Endodermal cell (in vitro differentiated cells): ENCODE measurements at regions not wholly inside any gene's neighbourhood (a gene's known extent, or its start where the extent isn't known, plus 50 kb on each side); places are given as distances from the start of the nearest gene placed in this dataset.
"Not testable (repeated sequence)": the region's sequence is repeated elsewhere in the genome, so short reads cannot be mapped to it uniquely, and the experiment has no call there.

ENCODE experiments used
- DNase-seq: peaks from one replicate; pipeline ENCODE4 v3.0.0-alpha.2; 2017
- H3K27ac ChIP-seq: 2 replicates; pipeline ENCODE4 v1.5.1; 2013; ENCODE audit warnings: mild to moderate bottlenecking, low read depth, low read length, moderate library complexity
- H3K27me3 ChIP-seq: 2 replicates; pipeline ENCODE4 v1.6.1; 2013; ENCODE audit warnings: mild to moderate bottlenecking, low read length, moderate library complexity; ENCODE audit not compliant: insufficient read depth, control insufficient read depth, poor library complexity, severe bottlenecking
- H3K36me3 ChIP-seq: 2 replicates; pipeline ENCODE4 v1.7.0; 2013; ENCODE audit warnings: mild to moderate bottlenecking, low read length, moderate library complexity; ENCODE audit not compliant: control insufficient read depth, insufficient read depth
- H3K4me1 ChIP-seq: one replicate; pipeline ENCODE4 v1.7.0; 2013; ENCODE audit warnings: low read length; ENCODE audit not compliant: control insufficient read depth, insufficient read depth
- H3K4me3 ChIP-seq: 2 replicates; pipeline ENCODE4 v1.5.1; 2013; ENCODE audit warnings: mild to moderate bottlenecking, low read length, moderate library complexity
- H3K9ac ChIP-seq: 2 replicates; pipeline ENCODE4 v1.6.1; 2013; ENCODE audit warnings: mild to moderate bottlenecking, low read length, moderate library complexity; ENCODE audit not compliant: poor library complexity, severe bottlenecking; ENCODE audit errors: extremely low read depth
- H3K9me3 ChIP-seq: 2 replicates; pipeline ENCODE4 v1.6.1; 2013; ENCODE audit warnings: mild to moderate bottlenecking, low read length, moderate library complexity; ENCODE audit not compliant: control insufficient read depth
- H3K27ac Mint-ChIP-seq: 2 replicates; pipeline ENCODE4 v1.8.0; 2020; ENCODE audit warnings: mixed read lengths
- H3K27me3 Mint-ChIP-seq: 2 replicates; pipeline ENCODE4 v1.8.0; 2021; ENCODE audit warnings: mild to moderate bottlenecking, mixed read lengths; ENCODE audit not compliant: insufficient read depth
- H3K36me3 Mint-ChIP-seq: 2 replicates; pipeline ENCODE4 v1.8.0; 2020; ENCODE audit warnings: low read depth, mixed read lengths
- H3K4me1 Mint-ChIP-seq: 2 replicates; pipeline ENCODE4 v1.8.0; 2020; ENCODE audit warnings: mixed read lengths
- H3K4me3 Mint-ChIP-seq: 2 replicates; pipeline ENCODE4 v1.8.0; 2020; ENCODE audit warnings: mild to moderate bottlenecking, moderate library complexity, mixed read lengths
- H3K9me3 Mint-ChIP-seq: 2 replicates; pipeline ENCODE4 v1.8.0; 2020; ENCODE audit warnings: mild to moderate bottlenecking, mixed read lengths
- WGBS, 2 experiments: methylation state at CpG; one replicate each; pipeline versions ENCODE4 v1.1.5 to v1.1.7; 2013; ENCODE audit warnings: missing lambda C conversion rate in 2 of 2, mixed read lengths in 1 of 2; ENCODE audit not compliant: insufficient coverage in 1 of 2, insufficient read length in 1 of 2; 5-methylcytosine and 5-hydroxymethylcytosine counted together
- TF ChIP-seq, protein P1 (sequence below): fragments of 200-600 bp; sonication (generic); conservative IDR thresholded peaks from 2 replicates; pipeline ENCODE4 v1.5.0; 2021; ENCODE audit warnings: antibody characterized with exemption, mild to moderate bottlenecking

DNA sequence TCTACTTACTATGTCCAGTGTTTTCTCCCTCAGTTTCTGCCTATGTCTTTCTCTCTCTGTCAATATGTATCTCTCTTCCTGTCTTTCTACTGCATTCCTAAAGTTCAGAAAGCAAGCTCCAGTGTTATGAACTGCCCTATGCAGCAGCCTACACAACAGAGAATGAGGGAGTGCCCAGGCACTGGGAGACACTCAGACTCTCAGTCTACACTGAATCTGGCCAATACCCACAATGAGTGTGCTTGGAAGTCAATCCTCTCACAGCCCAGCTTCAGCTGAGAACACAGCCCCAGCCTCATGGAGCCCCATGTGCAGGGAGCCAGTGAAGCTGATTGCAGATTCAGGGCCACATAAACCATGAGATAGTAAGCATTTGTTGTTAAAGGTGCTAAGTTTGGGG lies 128.7 kb downstream of the ALG10 start:
- H3K36me3 ChIP-seq: no peaks in the 10 kb centered on the region
- H3K9me3 Mint-ChIP-seq: peaks cover 86% of the 10 kb centered on the region
- no peak overlapping the region for H3K9ac ChIP-seq
- H3K27me3 Mint-ChIP-seq: no peaks in the 10 kb centered on the region
- H3K4me1 ChIP-seq: no peaks in the 10 kb centered on the region
- no peak overlapping the region for H3K4me3 ChIP-seq
- H3K27ac ChIP-seq: no peak overlapping the region
- no peak overlapping the region for H3K4me3 Mint-ChIP-seq
- H3K27me3 ChIP-seq: no peaks in the 10 kb centered on the region
- no peaks in the 10 kb centered on the region for H3K4me1 Mint-ChIP-seq
- TF ChIP-seq, protein P1, sequence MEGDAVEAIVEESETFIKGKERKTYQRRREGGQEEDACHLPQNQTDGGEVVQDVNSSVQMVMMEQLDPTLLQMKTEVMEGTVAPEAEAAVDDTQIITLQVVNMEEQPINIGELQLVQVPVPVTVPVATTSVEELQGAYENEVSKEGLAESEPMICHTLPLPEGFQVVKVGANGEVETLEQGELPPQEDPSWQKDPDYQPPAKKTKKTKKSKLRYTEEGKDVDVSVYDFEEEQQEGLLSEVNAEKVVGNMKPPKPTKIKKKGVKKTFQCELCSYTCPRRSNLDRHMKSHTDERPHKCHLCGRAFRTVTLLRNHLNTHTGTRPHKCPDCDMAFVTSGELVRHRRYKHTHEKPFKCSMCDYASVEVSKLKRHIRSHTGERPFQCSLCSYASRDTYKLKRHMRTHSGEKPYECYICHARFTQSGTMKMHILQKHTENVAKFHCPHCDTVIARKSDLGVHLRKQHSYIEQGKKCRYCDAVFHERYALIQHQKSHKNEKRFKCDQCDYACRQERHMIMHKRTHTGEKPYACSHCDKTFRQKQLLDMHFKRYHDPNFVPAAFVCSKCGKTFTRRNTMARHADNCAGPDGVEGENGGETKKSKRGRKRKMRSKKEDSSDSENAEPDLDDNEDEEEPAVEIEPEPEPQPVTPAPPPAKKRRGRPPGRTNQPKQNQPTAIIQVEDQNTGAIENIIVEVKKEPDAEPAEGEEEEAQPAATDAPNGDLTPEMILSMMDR: no peak
- no peak for DNase-seq
- peaks cover 69% of the 10 kb centered on the region for H3K9me3 ChIP-seq
- no peak overlapping the region for H3K27ac Mint-ChIP-seq
- H3K36me3 Mint-ChIP-seq: no peaks in the 10 kb centered on the region

DNA sequence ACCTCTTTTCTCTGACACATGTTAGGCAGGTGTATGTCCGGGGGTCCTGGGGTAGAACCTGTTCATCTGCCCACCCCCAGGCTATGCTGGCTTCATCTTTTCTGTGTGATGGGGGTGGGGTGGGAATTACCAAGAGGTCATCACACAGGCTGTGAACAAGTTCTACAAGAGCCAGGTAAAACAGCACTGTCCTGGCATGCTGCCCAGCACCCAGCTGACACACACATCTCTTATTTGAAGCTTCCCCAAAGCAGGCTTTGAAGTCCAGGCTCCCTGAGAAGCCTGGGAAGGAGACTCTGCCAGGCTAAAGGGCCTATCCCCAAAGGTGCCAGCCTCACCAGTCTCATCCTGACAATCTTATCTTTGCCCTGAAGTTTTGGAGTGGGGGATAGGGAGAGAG lies 141.1 kb downstream of the ALG10 start:
- Histone ChIP-seq H3K4me3 (no peak overlapping the region), H3K27ac (no peak overlapping the region), H3K9me3 (peaks cover 59% of the 10 kb centered on the region), H3K36me3 (no peaks in the 10 kb centered on the region), H3K27me3 (no peaks in the 10 kb centered on the region), H3K9ac (no peak overlapping the region), H3K4me1 (no peaks in the 10 kb centered on the region)
- Mint-ChIP-seq H3K4me1 (no peaks in the 10 kb centered on the region), H3K4me3 (no peak overlapping the region), H3K36me3 (peaks cover 10% of the 10 kb centered on the region), H3K9me3 (peaks cover 96% of the 10 kb centered on the region), H3K27ac (no peak overlapping the region), H3K27me3 (no peaks in the 10 kb centered on the region)
- TF ChIP-seq, protein P1: no peak
- DNase-seq: no peak
- WGBS, 2 experiments: no CpG with 5 or more reads among the region's 1 CpG

DNA sequence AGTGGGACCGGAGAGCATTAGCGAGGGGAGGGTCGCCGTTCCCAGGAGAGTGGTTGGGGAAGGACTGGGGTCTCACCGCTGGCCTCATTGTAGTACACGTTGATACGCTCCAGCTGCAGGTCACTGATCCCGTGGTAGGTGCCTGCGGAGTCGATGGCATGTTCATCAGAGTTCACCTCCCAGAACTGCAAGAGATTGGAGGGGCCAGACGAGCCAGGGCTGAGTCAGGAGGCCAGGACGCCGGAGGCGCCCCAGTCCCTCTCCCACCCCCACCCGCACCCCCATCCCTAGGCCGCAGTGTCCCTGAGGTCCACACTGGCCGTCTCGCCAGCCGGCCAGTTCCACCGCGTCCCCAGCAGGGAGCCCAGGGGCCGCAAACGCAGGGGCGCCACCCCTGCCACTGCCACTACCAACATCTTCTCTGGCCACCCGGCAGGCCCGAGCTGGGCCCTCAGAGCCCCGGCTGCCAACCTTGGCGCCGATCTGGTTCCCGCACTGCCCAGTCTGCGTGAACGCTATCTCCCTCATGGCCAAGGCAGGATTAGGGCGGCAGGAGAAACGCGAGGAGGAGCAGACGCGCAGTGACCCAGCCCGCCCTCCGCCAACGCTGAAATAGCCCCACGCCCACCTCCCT lies 144.2 kb downstream of the ALG10 start:
- no peak for DNase-seq
- Mint-ChIP-seq H3K36me3 (peaks cover 10% of the 10 kb centered on the region), H3K4me3 (no peak overlapping the region)

DNA sequence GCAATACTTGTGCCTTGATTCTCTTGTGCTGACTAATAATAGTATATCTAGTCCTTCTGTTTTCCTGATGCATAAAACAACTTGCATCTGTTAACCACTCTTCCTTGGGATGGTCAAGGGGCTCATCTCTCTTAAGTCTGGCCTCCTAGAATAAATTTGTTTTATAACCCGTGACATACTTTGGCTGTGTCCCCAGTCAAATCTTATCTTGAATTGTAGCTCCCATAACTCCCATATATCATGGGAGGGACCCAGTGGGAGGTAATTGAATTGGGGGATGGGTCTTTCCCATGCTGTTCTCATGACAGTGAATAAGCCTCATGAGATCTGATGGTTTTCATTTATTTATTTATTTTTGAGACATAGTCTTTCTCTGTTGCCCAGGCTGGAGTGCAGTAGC lies 146.2 kb downstream of the ALG10 start:
- not testable (repeated sequence) for H3K4me3 Mint-ChIP-seq, H3K36me3 Mint-ChIP-seq, H3K36me3 ChIP-seq, H3K4me1 ChIP-seq, H3K27ac Mint-ChIP-seq, DNase-seq, H3K4me1 Mint-ChIP-seq, H3K27ac ChIP-seq, H3K27me3 ChIP-seq, H3K27me3 Mint-ChIP-seq, H3K4me3 ChIP-seq, H3K9ac ChIP-seq
- H3K9me3 ChIP-seq: peaks cover 65% of the 10 kb centered on the region
- H3K9me3 Mint-ChIP-seq: peaks cover 99% of the 10 kb centered on the region
- WGBS, 2 experiments: 90% methylated on average over 1 of the region's 1 CpG; no CpG with 5 or more reads in 1 of the 2 experiments

More for the DNA sequence above, 144.2 kb downstream of the ALG10 start:
- Mint-ChIP-seq H3K27me3 (no peaks in the 10 kb centered on the region), H3K4me1 (no peaks in the 10 kb centered on the region), H3K9me3 (peaks cover 99% of the 10 kb centered on the region), H3K27ac (no peak overlapping the region)
- 90 to 95% methylated on average over 19 to 39 of the region's 41 CpGs for WGBS, 2 experiments
- TF ChIP-seq, protein P1: no peak
- Histone ChIP-seq H3K4me3 (no peak overlapping the region), H3K9me3 (peaks cover 47% of the 10 kb centered on the region), H3K9ac (no peak overlapping the region), H3K36me3 (no peaks in the 10 kb centered on the region), H3K4me1 (no peaks in the 10 kb centered on the region), H3K27ac (no peak overlapping the region), H3K27me3 (no peaks in the 10 kb centered on the region)
